ENCODE measurements at regions not wholly inside any gene's neighbourhood (a gene's known extent, or its start where the extent isn't known, plus 50 kb on each side); places are given as distances from the start of the nearest gene placed in this dataset.
A peak's percentile ranks its signal among the peaks of the same experiment; 100 is the strongest.

DNA sequence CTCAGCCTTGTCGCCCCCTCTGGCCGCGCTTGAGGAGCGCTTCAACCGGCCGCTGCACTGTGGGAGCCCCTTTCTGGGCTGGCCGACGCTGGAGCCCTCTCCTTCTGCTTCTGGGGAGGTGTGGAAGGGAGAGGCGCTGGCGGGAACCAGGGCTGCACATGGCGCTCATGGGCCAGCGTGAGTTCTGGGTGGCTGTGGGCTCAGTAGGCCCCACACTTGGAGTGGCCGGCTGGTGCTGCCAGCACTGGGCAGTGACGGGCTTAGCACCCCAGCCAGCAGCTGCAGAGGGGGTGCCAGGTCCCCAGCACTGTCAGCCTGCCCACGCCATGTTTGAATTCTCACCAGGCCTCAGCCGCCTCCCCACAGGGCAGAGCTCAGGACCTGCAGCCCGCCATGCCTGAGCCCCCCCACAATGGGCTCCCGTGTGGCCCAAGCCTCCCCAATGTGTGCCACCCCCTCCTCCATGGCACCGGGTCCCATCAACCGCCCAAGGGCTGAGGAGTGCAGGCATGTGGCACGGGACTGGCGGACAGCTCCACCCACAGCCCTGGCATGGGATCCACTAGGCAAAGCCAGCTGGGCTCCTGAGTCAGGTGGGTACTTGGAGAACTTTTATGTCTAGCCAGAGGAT lies 615.2 kb downstream of the TRIML1 start:
- TF ChIP-seq CTCF (conservative IDR thresholded peaks at IDR 0.05; ENCODE audit: low read depth, low read length) = no peak
- no peak overlapping the region for H3K4me3 ChIP-seq (ENCODE audit: low read depth, low read length)
- DNase-seq (ENCODE audit: low read depth) = no peak

GRCh38 chr4:188767496-188767895 lies 628.3 kb downstream of the TRIML1 start:
- no peak overlapping the region for H3K4me3 ChIP-seq (ENCODE audit: low read depth, low read length)
- TF ChIP-seq CTCF (conservative IDR thresholded peaks at IDR 0.05; ENCODE audit: low read depth, low read length) = no peak
- no peak for DNase-seq (ENCODE audit: low read depth)

- H3K4me3 ChIP-seq (ENCODE audit: low read depth, low read length) = no peak overlapping the region
- TF ChIP-seq CTCF (conservative IDR thresholded peaks at IDR 0.05; ENCODE audit: low read depth, low read length) = no peak
- DNase-seq (ENCODE audit: low read depth) = peak; percentile 11
These were observed 639.7 kb downstream of the TRIML1 start for GRCh38 chr4:188778905-188779304.

- peak; percentile 0 for DNase-seq (ENCODE audit: low read depth)
- no peak overlapping the region for H3K4me3 ChIP-seq (ENCODE audit: low read depth, low read length)
- no peak for TF ChIP-seq CTCF (conservative IDR thresholded peaks at IDR 0.05; ENCODE audit: low read depth, low read length)
These were observed 640.3 kb downstream of the TRIML1 start for GRCh38 chr4:188779581-188779980.

GRCh38 chr4:188780028-188780427 lies 640.8 kb downstream of the TRIML1 start:
- TF ChIP-seq CTCF (conservative IDR thresholded peaks at IDR 0.05; ENCODE audit: low read depth, low read length) = no peak
- DNase-seq (ENCODE audit: low read depth) = peak; percentile 1
- no peak overlapping the region for H3K4me3 ChIP-seq (ENCODE audit: low read depth, low read length)

DNA sequence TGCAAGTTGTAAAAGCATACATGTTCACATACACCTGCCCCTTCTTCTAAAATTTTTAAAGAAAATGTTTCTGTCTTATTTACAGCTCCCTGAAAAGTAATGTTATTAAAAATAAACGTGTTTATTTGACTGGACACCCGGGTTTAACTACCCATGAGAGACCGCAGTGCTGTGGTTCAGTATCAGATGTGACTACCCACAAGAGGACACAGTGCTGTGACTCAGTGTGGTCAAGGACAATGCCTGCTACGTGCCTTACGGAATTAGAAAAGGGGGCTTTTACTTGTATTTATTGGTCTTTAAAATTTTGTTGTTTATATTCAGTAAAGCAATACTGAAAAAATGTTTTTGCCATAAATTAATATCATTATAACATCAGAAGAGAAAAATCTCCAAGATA lies 641.4 kb downstream of the TRIML1 start:
- TF ChIP-seq CTCF (conservative IDR thresholded peaks at IDR 0.05; ENCODE audit: low read depth, low read length) = no peak
- no peak overlapping the region for H3K4me3 ChIP-seq (ENCODE audit: low read depth, low read length)
- no peak for DNase-seq (ENCODE audit: low read depth)

DNA sequence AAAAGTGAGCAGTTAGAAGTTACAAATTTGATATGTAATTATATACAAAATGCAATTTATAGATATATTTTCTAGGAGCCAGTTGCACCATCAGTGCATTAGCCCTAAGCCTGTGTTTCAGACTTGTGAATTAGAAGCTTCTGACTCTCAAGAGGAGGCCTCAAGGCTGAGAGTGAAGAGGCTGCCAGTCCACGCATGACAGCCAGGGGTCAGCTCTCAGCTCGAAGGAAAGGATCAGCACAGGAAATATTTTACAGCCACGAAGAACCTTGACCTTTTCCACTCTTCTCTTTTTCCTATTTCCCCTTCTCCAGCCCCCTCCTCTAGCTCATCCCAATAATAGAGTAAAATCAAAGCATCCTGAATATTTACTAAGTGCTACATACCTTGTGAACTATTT lies 642.4 kb downstream of the TRIML1 start:
- peak; percentile 8 for DNase-seq (ENCODE audit: low read depth)
- no peak overlapping the region for H3K4me3 ChIP-seq (ENCODE audit: low read depth, low read length)
- peak; percentile 48 for TF ChIP-seq CTCF (conservative IDR thresholded peaks at IDR 0.05; ENCODE audit: low read depth, low read length)
